ENCODE measurements at regions not wholly inside any gene's neighbourhood (a gene's known extent, or its start where the extent isn't known, plus 50 kb on each side); places are given as distances from the start of the nearest gene placed in this dataset.

DNA sequence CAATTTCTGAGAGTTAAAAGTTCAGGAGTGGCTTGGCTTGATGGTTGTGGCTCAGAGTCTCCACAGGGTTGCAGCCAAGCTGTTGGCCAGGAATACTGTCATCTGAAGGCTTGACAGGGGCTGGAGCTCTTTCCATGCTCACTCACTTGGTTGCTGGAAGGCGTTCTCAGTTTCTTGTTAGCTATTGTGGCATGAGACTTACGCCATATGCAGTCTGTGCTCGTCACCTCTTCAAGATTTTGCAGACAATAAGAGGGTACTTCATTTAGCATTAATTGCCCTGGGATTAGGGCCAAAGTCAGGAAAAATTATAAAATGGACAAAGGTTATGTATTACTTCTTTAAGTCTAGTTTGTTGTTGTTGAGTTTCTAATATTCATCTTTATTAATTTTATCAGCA lies 380.6 kb upstream of the MAP3K7 start:
- H3K27ac ChIP-seq (ENCODE audit: low read depth in 1 of 2, low read length in 2 of 2), result no peak overlapping the region
- no peak overlapping the region for H3K4me3 ChIP-seq (ENCODE audit: low read depth in 1 of 3, low read length in 3 of 3)
- DNase-seq (ENCODE audit: low spot score), result no peak
- no peaks in the 10 kb centered on the region for H3K36me3 ChIP-seq (ENCODE audit: control insufficient read depth in 4 of 4, insufficient read depth in 3 of 4, low read depth in 1 of 4, low read length in 3 of 4)
- no peak for TF ChIP-seq NR2F2 (IDR thresholded peaks at IDR 0.05)
- no peak for TF ChIP-seq YY1 (IDR thresholded peaks at IDR 0.05)
- no peak for TF ChIP-seq SP1 (IDR thresholded peaks at IDR 0.05)
- TF ChIP-seq JUND (IDR thresholded peaks at IDR 0.05), result no peak
- TF ChIP-seq HNF4G (IDR thresholded peaks at IDR 0.05), result no peak
- TF ChIP-seq, protein P1, sequence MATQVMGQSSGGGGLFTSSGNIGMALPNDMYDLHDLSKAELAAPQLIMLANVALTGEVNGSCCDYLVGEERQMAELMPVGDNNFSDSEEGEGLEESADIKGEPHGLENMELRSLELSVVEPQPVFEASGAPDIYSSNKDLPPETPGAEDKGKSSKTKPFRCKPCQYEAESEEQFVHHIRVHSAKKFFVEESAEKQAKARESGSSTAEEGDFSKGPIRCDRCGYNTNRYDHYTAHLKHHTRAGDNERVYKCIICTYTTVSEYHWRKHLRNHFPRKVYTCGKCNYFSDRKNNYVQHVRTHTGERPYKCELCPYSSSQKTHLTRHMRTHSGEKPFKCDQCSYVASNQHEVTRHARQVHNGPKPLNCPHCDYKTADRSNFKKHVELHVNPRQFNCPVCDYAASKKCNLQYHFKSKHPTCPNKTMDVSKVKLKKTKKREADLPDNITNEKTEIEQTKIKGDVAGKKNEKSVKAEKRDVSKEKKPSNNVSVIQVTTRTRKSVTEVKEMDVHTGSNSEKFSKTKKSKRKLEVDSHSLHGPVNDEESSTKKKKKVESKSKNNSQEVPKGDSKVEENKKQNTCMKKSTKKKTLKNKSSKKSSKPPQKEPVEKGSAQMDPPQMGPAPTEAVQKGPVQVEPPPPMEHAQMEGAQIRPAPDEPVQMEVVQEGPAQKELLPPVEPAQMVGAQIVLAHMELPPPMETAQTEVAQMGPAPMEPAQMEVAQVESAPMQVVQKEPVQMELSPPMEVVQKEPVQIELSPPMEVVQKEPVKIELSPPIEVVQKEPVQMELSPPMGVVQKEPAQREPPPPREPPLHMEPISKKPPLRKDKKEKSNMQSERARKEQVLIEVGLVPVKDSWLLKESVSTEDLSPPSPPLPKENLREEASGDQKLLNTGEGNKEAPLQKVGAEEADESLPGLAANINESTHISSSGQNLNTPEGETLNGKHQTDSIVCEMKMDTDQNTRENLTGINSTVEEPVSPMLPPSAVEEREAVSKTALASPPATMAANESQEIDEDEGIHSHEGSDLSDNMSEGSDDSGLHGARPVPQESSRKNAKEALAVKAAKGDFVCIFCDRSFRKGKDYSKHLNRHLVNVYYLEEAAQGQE (IDR thresholded peaks at IDR 0.05), result no peak
- TF ChIP-seq, protein P2, sequence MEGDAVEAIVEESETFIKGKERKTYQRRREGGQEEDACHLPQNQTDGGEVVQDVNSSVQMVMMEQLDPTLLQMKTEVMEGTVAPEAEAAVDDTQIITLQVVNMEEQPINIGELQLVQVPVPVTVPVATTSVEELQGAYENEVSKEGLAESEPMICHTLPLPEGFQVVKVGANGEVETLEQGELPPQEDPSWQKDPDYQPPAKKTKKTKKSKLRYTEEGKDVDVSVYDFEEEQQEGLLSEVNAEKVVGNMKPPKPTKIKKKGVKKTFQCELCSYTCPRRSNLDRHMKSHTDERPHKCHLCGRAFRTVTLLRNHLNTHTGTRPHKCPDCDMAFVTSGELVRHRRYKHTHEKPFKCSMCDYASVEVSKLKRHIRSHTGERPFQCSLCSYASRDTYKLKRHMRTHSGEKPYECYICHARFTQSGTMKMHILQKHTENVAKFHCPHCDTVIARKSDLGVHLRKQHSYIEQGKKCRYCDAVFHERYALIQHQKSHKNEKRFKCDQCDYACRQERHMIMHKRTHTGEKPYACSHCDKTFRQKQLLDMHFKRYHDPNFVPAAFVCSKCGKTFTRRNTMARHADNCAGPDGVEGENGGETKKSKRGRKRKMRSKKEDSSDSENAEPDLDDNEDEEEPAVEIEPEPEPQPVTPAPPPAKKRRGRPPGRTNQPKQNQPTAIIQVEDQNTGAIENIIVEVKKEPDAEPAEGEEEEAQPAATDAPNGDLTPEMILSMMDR (IDR thresholded peaks at IDR 0.05; ENCODE audit: low read depth, low read length, missing input control), result no peak
- TF ChIP-seq GABPA (IDR thresholded peaks at IDR 0.05 in 1 of 2, conservative IDR thresholded peaks at IDR 0.05 in 1 of 2), result no peak
- TF ChIP-seq FOXA2 (IDR thresholded peaks at IDR 0.05), result no peak
- no peak for TF ChIP-seq EGR1 (IDR thresholded peaks at IDR 0.05; ENCODE audit: low read depth in 2 of 2)
- no peak overlapping the region for H3K9ac ChIP-seq (ENCODE audit: low read depth in 1 of 2, low read length in 2 of 2)
- H3K4me1 ChIP-seq (ENCODE audit: control insufficient read depth in 4 of 4, insufficient read depth in 4 of 4, low read length in 3 of 4), result no peaks in the 10 kb centered on the region
- no peaks in the 10 kb centered on the region for H3K9me3 ChIP-seq (ENCODE audit: control insufficient read depth in 4 of 4, low read length in 3 of 4)
- 80% methylated on average over 3 of the region's 3 CpGs for WGBS
- H3K27me3 ChIP-seq (ENCODE audit: control insufficient read depth in 4 of 4, insufficient read depth in 4 of 4, low read length in 3 of 4), result no peaks in the 10 kb centered on the region

DNA sequence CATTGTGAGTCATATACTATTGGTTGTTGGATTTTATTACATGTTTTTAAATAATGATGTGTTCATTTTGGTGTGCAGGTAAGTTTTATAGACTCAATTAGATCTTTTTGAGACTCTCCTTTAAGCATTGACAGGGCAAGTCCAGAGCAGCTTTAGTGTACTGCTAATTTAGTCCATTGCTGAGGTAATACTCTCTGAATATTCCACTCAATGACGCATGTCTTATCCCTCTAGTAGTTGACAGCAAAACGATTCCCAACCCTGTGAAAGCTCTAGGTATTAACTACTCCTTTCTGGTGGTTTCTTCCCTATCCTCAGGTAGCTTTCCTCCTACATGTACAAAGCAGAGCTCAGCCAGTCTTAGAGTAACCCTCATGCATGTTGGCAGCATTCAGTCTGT lies 373.5 kb upstream of the MAP3K7 start:
- no peak overlapping the region for H3K4me3 ChIP-seq (ENCODE audit: low read depth in 1 of 3, low read length in 3 of 3)
- H3K27ac ChIP-seq (ENCODE audit: low read depth in 1 of 2, low read length in 2 of 2), result no peak overlapping the region
- no peaks in the 10 kb centered on the region for H3K9me3 ChIP-seq (ENCODE audit: control insufficient read depth in 4 of 4, low read length in 3 of 4)
- no peaks in the 10 kb centered on the region for H3K4me1 ChIP-seq (ENCODE audit: control insufficient read depth in 4 of 4, insufficient read depth in 4 of 4, low read length in 3 of 4)
- TF ChIP-seq NR2F2 (IDR thresholded peaks at IDR 0.05) (no peak), TAF1 (conservative IDR thresholded peaks at IDR 0.05) (no peak), FOXA1 (IDR thresholded peaks at IDR 0.05) (no peak), FOXA2 (IDR thresholded peaks at IDR 0.05) (no peak), JUND (IDR thresholded peaks at IDR 0.05) (no peak), RXRA (IDR thresholded peaks at IDR 0.05) (no peak), YY1 (IDR thresholded peaks at IDR 0.05) (no peak), HNF4A (conservative IDR thresholded peaks at IDR 0.05) (no peak)
- TF ChIP-seq, protein P3, sequence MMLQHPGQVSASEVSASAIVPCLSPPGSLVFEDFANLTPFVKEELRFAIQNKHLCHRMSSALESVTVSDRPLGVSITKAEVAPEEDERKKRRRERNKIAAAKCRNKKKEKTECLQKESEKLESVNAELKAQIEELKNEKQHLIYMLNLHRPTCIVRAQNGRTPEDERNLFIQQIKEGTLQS (IDR thresholded peaks at IDR 0.05), result no peak
- no peak for DNase-seq (ENCODE audit: low spot score)
- peaks cover 0 to 3% (median 0%) of the 10 kb centered on the region in 4 donors for H3K27me3 ChIP-seq (ENCODE audit: control insufficient read depth in 4 of 4, insufficient read depth in 4 of 4, low read length in 3 of 4)
- 76% methylated on average over 2 of the region's 2 CpGs for WGBS
- no peaks in the 10 kb centered on the region for H3K36me3 ChIP-seq (ENCODE audit: control insufficient read depth in 4 of 4, insufficient read depth in 3 of 4, low read depth in 1 of 4, low read length in 3 of 4)
- no peak overlapping the region for H3K9ac ChIP-seq (ENCODE audit: low read depth in 1 of 2, low read length in 2 of 2)

Measured in liver (tissue), 8 donors.